ENCODE measurements at regions not wholly inside any gene's neighbourhood (a gene's known extent, or its start where the extent isn't known, plus 50 kb on each side); places are given as distances from the start of the nearest gene placed in this dataset.

GRCh38 chr9:134216449-134216951, 52.1 kb upstream of the RNU6ATAC start:
- TF ChIP-seq CTBP1 (IDR thresholded peaks at IDR 0.05; ENCODE audit: borderline replicate concordance): no peak
- no peak for TF ChIP-seq PKNOX1 (IDR thresholded peaks at IDR 0.05)
- TF ChIP-seq BHLHE40 (IDR thresholded peaks at IDR 0.05; ENCODE audit: borderline replicate concordance): no peak
- TF ChIP-seq HDGF (IDR thresholded peaks at IDR 0.05; ENCODE audit: borderline replicate concordance): no peak
- TF ChIP-seq SUZ12 (IDR thresholded peaks at IDR 0.05): no peak
- no peak for TF ChIP-seq FOXA1 (IDR thresholded peaks at IDR 0.05)
- TF ChIP-seq SP1 (IDR thresholded peaks at IDR 0.05): no peak
- no peak for TF ChIP-seq FOXK2 (IDR thresholded peaks at IDR 0.05)
- TF ChIP-seq LEF1 (IDR thresholded peaks at IDR 0.05; ENCODE audit: borderline replicate concordance): no peak
- no peak for TF ChIP-seq NFRKB (IDR thresholded peaks at IDR 0.05)
- TF ChIP-seq ZNF384 (IDR thresholded peaks at IDR 0.05): no peak
- no peak for TF ChIP-seq ELF4 (IDR thresholded peaks at IDR 0.05)
- no peak for TF ChIP-seq L3MBTL2 (conservative IDR thresholded peaks at IDR 0.05)
- ChIA-PET CTCF (no interaction called here), POLR2A (no interaction called here)
- no peak for DNase-seq (ENCODE audit: extremely low spot score)

GRCh38 chr9:134216961-134217360, 52.6 kb upstream of the RNU6ATAC start:
- no peak for DNase-seq (ENCODE audit: extremely low spot score)
- ChIA-PET POLR2A (no interaction called here), CTCF (no interaction called here)
- TF ChIP-seq SP1 (IDR thresholded peaks at IDR 0.05) (no peak), BHLHE40 (IDR thresholded peaks at IDR 0.05; ENCODE audit: borderline replicate concordance) (no peak), PKNOX1 (IDR thresholded peaks at IDR 0.05) (no peak), ZNF384 (IDR thresholded peaks at IDR 0.05) (no peak)

GRCh38 chr9:134217431-134218210, 53.3 kb upstream of the RNU6ATAC start:
- ChIA-PET POLR2A (interaction anchor here (1.0 kb wide), 1 partner anchor 9 kb away, joined by 3 read pairs; no protein-coding TSS in a partner anchor), CTCF (interaction anchor here (0.8 to 0.9 kb wide), 2 partner anchors 43 to 51 kb away, joined by 3 to 4 read pairs; no protein-coding TSS in a partner anchor)
- TF ChIP-seq FOXM1 (IDR thresholded peaks at IDR 0.05; ENCODE audit: borderline replicate concordance): no peak
- no peak for TF ChIP-seq HDGF (IDR thresholded peaks at IDR 0.05; ENCODE audit: borderline replicate concordance)
- TF ChIP-seq PKNOX1 (IDR thresholded peaks at IDR 0.05): no peak
- no peak for TF ChIP-seq ARNT (IDR thresholded peaks at IDR 0.05)
- no peak for TF ChIP-seq BHLHE40 (IDR thresholded peaks at IDR 0.05; ENCODE audit: borderline replicate concordance)
- TF ChIP-seq SP1 (IDR thresholded peaks at IDR 0.05): no peak
- TF ChIP-seq FOXK2 (IDR thresholded peaks at IDR 0.05): no peak
- no peak for TF ChIP-seq SUZ12 (IDR thresholded peaks at IDR 0.05)
- no peak for TF ChIP-seq ELF4 (IDR thresholded peaks at IDR 0.05)
- TF ChIP-seq TARDBP (IDR thresholded peaks at IDR 0.05): no peak
- no peak for TF ChIP-seq NFRKB (IDR thresholded peaks at IDR 0.05)
- TF ChIP-seq CTBP1 (IDR thresholded peaks at IDR 0.05; ENCODE audit: borderline replicate concordance): no peak
- no peak for TF ChIP-seq L3MBTL2 (conservative IDR thresholded peaks at IDR 0.05)
- DNase-seq (ENCODE audit: extremely low spot score): no peak

GRCh38 chr9:134218230-134218629, 53.9 kb upstream of the RNU6ATAC start:
- no peak for DNase-seq (ENCODE audit: extremely low spot score)
- ChIA-PET CTCF (interaction anchor here (0.8 to 0.9 kb wide), 2 partner anchors 43 to 50 kb away, joined by 3 to 4 read pairs; no protein-coding TSS in a partner anchor), POLR2A (interaction anchor here (1.0 kb wide), 1 partner anchor 9 kb away, joined by 3 read pairs; no protein-coding TSS in a partner anchor)

GRCh38 chr9:134219646-134220060, 55.3 kb upstream of the RNU6ATAC start:
- no peak for DNase-seq (ENCODE audit: extremely low spot score)
- ChIA-PET POLR2A (no interaction called here), CTCF (no interaction called here)
- TF ChIP-seq SP1 (IDR thresholded peaks at IDR 0.05) (no peak), ELF4 (IDR thresholded peaks at IDR 0.05) (no peak), ZNF384 (IDR thresholded peaks at IDR 0.05) (no peak), TARDBP (IDR thresholded peaks at IDR 0.05) (no peak), LEF1 (IDR thresholded peaks at IDR 0.05; ENCODE audit: borderline replicate concordance) (no peak), FOXM1 (IDR thresholded peaks at IDR 0.05; ENCODE audit: borderline replicate concordance) (no peak), BHLHE40 (IDR thresholded peaks at IDR 0.05; ENCODE audit: borderline replicate concordance) (no peak), FOXK2 (IDR thresholded peaks at IDR 0.05) (no peak), HDGF (IDR thresholded peaks at IDR 0.05; ENCODE audit: borderline replicate concordance) (no peak), ARNT (IDR thresholded peaks at IDR 0.05) (no peak), FOXA1 (IDR thresholded peaks at IDR 0.05) (no peak), L3MBTL2 (conservative IDR thresholded peaks at IDR 0.05) (no peak), PKNOX1 (IDR thresholded peaks at IDR 0.05) (no peak), NFRKB (IDR thresholded peaks at IDR 0.05) (no peak), CTBP1 (IDR thresholded peaks at IDR 0.05; ENCODE audit: borderline replicate concordance) (no peak)

More at GRCh38 chr9:134218230-134218629, 53.9 kb upstream of the RNU6ATAC start:
- no peak for TF ChIP-seq HDGF (IDR thresholded peaks at IDR 0.05; ENCODE audit: borderline replicate concordance)
- no peak for TF ChIP-seq LEF1 (IDR thresholded peaks at IDR 0.05; ENCODE audit: borderline replicate concordance)
